ENCODE measurements at regions not wholly inside any gene's neighbourhood (a gene's known extent, or its start where the extent isn't known, plus 50 kb on each side); places are given as distances from the start of the nearest gene placed in this dataset.
A peak's percentile ranks its signal among the peaks of the same experiment; 100 is the strongest.

DNA sequence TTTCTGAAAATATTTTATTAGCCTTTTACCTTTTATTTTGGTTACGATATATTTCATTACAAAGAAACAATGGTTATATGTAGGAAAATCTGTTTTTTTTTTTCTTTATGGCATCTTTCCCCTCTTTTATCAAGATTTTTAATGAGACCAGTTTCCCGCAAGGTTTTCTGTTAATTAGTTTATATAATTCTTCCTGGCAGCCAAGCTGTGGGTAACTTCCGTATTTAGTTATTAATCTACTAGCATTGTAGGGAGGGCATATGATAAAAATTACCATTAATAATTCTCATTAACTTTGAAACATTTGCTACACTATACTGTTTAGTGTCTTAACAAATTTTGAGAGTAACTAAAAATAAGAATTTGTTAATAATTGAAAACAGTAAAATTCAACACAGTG is 181.1 kb upstream of the GPRIN3 start:
- WGBS (ENCODE audit: insufficient coverage, low coverage, low lambda C conversion rate, missing lambda C conversion rate) = 50% methylated on average over 2 of the region's 3 CpGs
- intact Hi-C loops (cut with DNase I) = no loop called here
- ATAC-seq (no peak), DNase-seq (no peak)
- Histone ChIP-seq H3K9me3 (no peaks in the 10 kb centered on the region), H3K4me1 (no peaks in the 10 kb centered on the region), H3K27ac (no peak overlapping the region), H3K36me3 (no peaks in the 10 kb centered on the region), H3K4me3 (no peak overlapping the region), H3K27me3 (no peaks in the 10 kb centered on the region)
- TF ChIP-seq, protein P1, sequence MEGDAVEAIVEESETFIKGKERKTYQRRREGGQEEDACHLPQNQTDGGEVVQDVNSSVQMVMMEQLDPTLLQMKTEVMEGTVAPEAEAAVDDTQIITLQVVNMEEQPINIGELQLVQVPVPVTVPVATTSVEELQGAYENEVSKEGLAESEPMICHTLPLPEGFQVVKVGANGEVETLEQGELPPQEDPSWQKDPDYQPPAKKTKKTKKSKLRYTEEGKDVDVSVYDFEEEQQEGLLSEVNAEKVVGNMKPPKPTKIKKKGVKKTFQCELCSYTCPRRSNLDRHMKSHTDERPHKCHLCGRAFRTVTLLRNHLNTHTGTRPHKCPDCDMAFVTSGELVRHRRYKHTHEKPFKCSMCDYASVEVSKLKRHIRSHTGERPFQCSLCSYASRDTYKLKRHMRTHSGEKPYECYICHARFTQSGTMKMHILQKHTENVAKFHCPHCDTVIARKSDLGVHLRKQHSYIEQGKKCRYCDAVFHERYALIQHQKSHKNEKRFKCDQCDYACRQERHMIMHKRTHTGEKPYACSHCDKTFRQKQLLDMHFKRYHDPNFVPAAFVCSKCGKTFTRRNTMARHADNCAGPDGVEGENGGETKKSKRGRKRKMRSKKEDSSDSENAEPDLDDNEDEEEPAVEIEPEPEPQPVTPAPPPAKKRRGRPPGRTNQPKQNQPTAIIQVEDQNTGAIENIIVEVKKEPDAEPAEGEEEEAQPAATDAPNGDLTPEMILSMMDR (IDR thresholded peaks at IDR 0.05) = no peak
- TF ChIP-seq POLR2A (IDR thresholded peaks at IDR 0.05) = no peak

DNA sequence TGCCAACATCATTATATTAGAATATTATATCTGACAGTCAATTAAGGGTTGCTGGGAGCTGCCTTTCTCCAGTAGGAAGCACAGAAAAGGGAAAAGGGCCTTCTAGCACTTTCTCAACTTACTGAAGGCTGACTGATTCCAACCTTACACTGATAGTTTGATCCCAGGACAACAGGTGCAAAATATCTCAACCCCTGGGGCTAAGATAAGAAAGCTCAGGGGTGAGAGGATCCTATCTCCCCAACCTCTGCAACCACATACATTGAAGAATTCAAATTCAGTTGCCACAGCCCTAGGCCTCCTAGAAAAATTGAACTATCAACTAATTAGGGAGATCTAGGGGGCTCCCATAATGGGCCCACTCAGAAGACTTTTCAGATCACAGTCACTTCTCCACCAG is 179.1 kb upstream of the GPRIN3 start:
- ATAC-seq (no peak), DNase-seq (no peak)
- Histone ChIP-seq H3K4me1 (no peaks in the 10 kb centered on the region), H3K36me3 (no peaks in the 10 kb centered on the region), H3K27ac (no peak overlapping the region), H3K27me3 (no peaks in the 10 kb centered on the region), H3K4me3 (no peak overlapping the region), H3K9me3 (no peaks in the 10 kb centered on the region)
- intact Hi-C loops (cut with DNase I) = no loop called here
- TF ChIP-seq, protein P1 (IDR thresholded peaks at IDR 0.05) = no peak
- TF ChIP-seq POLR2A (IDR thresholded peaks at IDR 0.05) = no peak

DNA sequence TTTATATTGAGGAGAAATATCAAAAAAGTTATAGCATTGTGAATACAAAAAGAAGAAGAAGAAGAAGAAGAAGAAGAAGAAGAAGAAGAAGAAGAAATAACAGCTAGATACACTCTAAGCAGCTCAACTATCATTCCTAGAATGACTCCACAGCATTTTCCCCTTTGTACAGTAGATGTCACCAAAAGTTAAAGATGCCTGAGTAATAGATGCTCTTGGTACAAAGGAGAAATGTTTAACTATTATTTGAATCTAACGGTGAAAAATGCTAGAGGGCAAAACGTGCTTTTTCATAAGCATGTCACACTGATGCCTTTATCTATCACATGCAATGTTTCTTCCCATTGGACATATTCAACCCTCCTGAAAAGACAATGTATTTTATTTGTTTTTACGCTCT is 178.4 kb upstream of the GPRIN3 start:
- no peak for DNase-seq

DNA sequence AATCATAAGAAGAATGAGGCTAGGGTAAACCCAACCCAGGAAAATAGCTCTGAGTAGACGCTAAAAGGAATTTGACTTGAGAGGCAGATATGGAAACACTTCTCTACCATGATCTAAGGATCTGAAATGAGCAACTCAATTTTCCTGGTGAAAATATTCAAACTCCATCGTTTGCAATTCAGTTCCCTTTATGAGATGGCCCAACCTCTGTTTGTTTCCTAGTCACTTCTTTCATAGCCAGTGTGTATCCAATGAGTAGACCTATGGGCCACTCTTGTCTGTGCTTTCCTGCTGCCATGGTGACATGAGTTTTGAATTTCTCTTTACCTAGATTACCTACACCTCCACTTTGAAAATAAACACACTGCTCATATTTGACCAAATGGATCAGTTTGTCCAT is 176.2 kb upstream of the GPRIN3 start:
- TF ChIP-seq, protein P1 (IDR thresholded peaks at IDR 0.05) = no peak
- no peak for TF ChIP-seq POLR2A (IDR thresholded peaks at IDR 0.05)
- no peaks in the 10 kb centered on the region for H3K9me3 ChIP-seq
- ATAC-seq (no peak), DNase-seq (no peak)
- 56% methylated on average over 2 of the region's 2 CpGs for WGBS (ENCODE audit: insufficient coverage, low coverage, low lambda C conversion rate, missing lambda C conversion rate)
- H3K27me3 ChIP-seq = no peaks in the 10 kb centered on the region
- H3K4me3 ChIP-seq = no peak overlapping the region
- no peak overlapping the region for H3K27ac ChIP-seq
- intact Hi-C loops (cut with DNase I) = no loop called here
- no peaks in the 10 kb centered on the region for H3K36me3 ChIP-seq
- no peaks in the 10 kb centered on the region for H3K4me1 ChIP-seq

More for the DNA sequence above, 178.4 kb upstream of the GPRIN3 start:
- no peaks in the 10 kb centered on the region for H3K9me3 ChIP-seq
- intact Hi-C loops (cut with DNase I) = no loop called here
- peak in 3 of 4 donors; percentile 49 to 59 (median 52) for ATAC-seq
- H3K4me1 ChIP-seq = no peaks in the 10 kb centered on the region
- 39% methylated on average over 3 of the region's 3 CpGs for WGBS (ENCODE audit: insufficient coverage, low coverage, low lambda C conversion rate, missing lambda C conversion rate)
- no peak overlapping the region for H3K4me3 ChIP-seq
- no peak overlapping the region for H3K27ac ChIP-seq
- no peak for TF ChIP-seq POLR2A (IDR thresholded peaks at IDR 0.05)
- TF ChIP-seq, protein P1 (IDR thresholded peaks at IDR 0.05) = peak in 3 of 4 donors; percentile 8 to 25 (median 19)
- H3K36me3 ChIP-seq = no peaks in the 10 kb centered on the region
- H3K27me3 ChIP-seq = no peaks in the 10 kb centered on the region

DNA sequence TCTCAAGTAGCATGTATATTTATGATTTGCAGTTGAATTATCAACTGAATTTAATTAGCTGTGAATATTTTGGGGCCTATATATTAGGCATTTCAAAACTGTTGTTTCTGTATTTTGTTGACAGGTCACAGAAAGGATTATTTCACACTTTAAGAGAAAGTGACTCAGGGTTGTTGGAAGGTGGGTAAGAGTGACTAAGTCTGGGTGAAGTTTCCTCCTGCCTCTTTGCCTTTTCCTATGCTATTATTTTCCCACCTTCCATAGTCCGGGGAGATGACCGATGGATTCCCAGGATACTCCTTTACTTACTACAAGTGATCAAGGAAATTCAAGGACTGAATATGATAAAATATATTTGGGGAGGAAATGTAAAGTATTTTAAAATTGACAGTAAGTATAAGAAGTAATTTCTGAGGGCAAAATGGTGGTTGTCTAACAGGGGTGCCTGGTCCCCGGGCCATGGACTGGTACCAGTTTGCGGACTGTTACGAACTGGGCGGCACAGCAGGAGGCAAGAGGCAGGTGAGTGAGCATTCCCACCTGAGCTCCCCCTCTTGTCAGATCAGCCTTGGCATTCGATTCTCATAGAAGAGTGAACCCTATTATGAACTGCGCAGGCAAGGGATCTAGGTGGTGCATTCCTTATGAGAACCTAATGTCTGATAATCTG is 175.5 kb upstream of the GPRIN3 start:
- TF ChIP-seq, protein P1 (IDR thresholded peaks at IDR 0.05) = no peak
- no peak for TF ChIP-seq POLR2A (IDR thresholded peaks at IDR 0.05)
- intact Hi-C loops (cut with DNase I) = no loop called here
- WGBS (ENCODE audit: insufficient coverage, low coverage, low lambda C conversion rate, missing lambda C conversion rate) = 85% methylated on average over 8 of the region's 8 CpGs
- DNase-seq (no peak), ATAC-seq (no peak)
- Histone ChIP-seq H3K4me1 (no peaks in the 10 kb centered on the region), H3K27me3 (no peaks in the 10 kb centered on the region), H3K9me3 (no peaks in the 10 kb centered on the region), H3K27ac (no peak overlapping the region), H3K4me3 (no peak overlapping the region), H3K36me3 (no peaks in the 10 kb centered on the region)
